HEK293 (cell line): ENCODE measurements at regions not wholly inside any gene's neighbourhood (a gene's known extent, or its start where the extent isn't known, plus 50 kb on each side); places are given as distances from the start of the nearest gene placed in this dataset.
"Not testable (repeated sequence)": the region's sequence is repeated elsewhere in the genome, so short reads cannot be mapped to it uniquely, and the experiment has no call there.

Source experiments
- CTCF ChIA-PET: fragments of 350-600 bp; formaldehyde crosslinking; extraction: SDS; loops from one replicate; lab custom pipeline; 2021; ENCODE audit warnings: antibody characterized with exemption; lab: Yijun Ruan, JAX
- POLR2A ChIA-PET: fragments of 300-600 bp; formaldehyde crosslinking; extraction: SDS; loops from one replicate; lab custom pipeline; 2020; ENCODE audit warnings: antibody characterized with exemption, inconsistent platforms; lab: Yijun Ruan, JAX
- H3K27ac ChIP-seq: fragments of 200-500 bp; sonication (Bioruptor generic); 2 replicates; pipeline ENCODE4 v1.5.1; 2014; ENCODE audit warnings: low read depth, low read length, control low read depth, inconsistent platforms; ENCODE audit errors: extremely low read depth
- H3K36me3 ChIP-seq, 2 experiments: fragments of 200-500 bp in 1 of 2; sonication (Bioruptor generic) in 1 of 2; 1 replicate in 1 of 2; 2 replicates in 1 of 2; pipeline ENCODE4 v1.5.1; 2014 to 2017; ENCODE audit warnings: inconsistent platforms in 2 of 2, low read length in 2 of 2; ENCODE audit not compliant: control insufficient read depth in 2 of 2, insufficient read depth in 1 of 2
- H3K4me1 ChIP-seq: fragments of 200-500 bp; sonication (Bioruptor generic); 2 replicates; pipeline ENCODE4 v1.5.1; 2014; ENCODE audit warnings: mild to moderate bottlenecking, low read length, inconsistent platforms; ENCODE audit not compliant: control insufficient read depth, insufficient read depth
- H3K4me3 ChIP-seq: 2 replicates; pipeline ENCODE4 v1.5.1; 2011; ENCODE audit warnings: low read depth, mild to moderate bottlenecking, control low read depth, low read length, moderate library complexity
- H3K9me3 ChIP-seq: fragments of 200-500 bp; sonication (Bioruptor generic); 2 replicates; pipeline ENCODE4 v1.5.1; 2014; ENCODE audit warnings: low read depth, low read length, inconsistent platforms; ENCODE audit not compliant: control insufficient read depth, insufficient read depth
- ATF2 ChIP-seq: fragments of 450-650 bp; formaldehyde crosslinking; IDR thresholded peaks from 2 replicates; pipeline ENCODE4 v1.5.1; 2016; ENCODE audit warnings: missing biosample characterization, missing genetic modification characterization, low read depth
- KLF16 ChIP-seq: fragments of 450-650 bp; formaldehyde crosslinking; IDR thresholded peaks from 2 replicates; pipeline ENCODE4 v1.5.1; 2017; ENCODE audit warnings: missing biosample characterization, missing genetic modification characterization
- KLF7 ChIP-seq: fragments of 450-650 bp; formaldehyde crosslinking; IDR thresholded peaks from 2 replicates; pipeline ENCODE4 v1.5.1; 2016; ENCODE audit warnings: missing biosample characterization, missing genetic modification characterization, borderline replicate concordance
- SCRT2 ChIP-seq: fragments of 450-650 bp; formaldehyde crosslinking; IDR thresholded peaks from 2 replicates; pipeline ENCODE4 v1.5.1; 2016; ENCODE audit warnings: missing biosample characterization, missing genetic modification characterization
- SP7 ChIP-seq: fragments of 450-650 bp; formaldehyde crosslinking; IDR thresholded peaks from 2 replicates; pipeline ENCODE4 v1.5.1; 2016; ENCODE audit warnings: missing biosample characterization, missing genetic modification characterization
- YY1 ChIP-seq: fragments of 450-650 bp; formaldehyde crosslinking; IDR thresholded peaks from 2 replicates; pipeline ENCODE4 v1.5.1; 2018; ENCODE audit warnings: missing biosample characterization, missing genetic modification characterization
- ZBTB10 ChIP-seq: fragments of 450-650 bp; formaldehyde crosslinking; IDR thresholded peaks from 2 replicates; pipeline ENCODE4 v1.5.1; 2016; ENCODE audit warnings: missing biosample characterization, missing genetic modification characterization
- ZFHX2 ChIP-seq: fragments of 450-650 bp; formaldehyde crosslinking; conservative IDR thresholded peaks from 2 replicates; pipeline ENCODE4 v1.5.1; 2016; ENCODE audit warnings: missing biosample characterization, missing genetic modification characterization
- ZFP37 ChIP-seq: fragments of 450-650 bp; formaldehyde crosslinking; IDR thresholded peaks from 2 replicates; pipeline ENCODE4 v1.5.1; 2016; ENCODE audit warnings: missing biosample characterization, missing genetic modification characterization
- ZNF138 ChIP-seq: fragments of 450-650 bp; formaldehyde crosslinking; IDR thresholded peaks from 2 replicates; pipeline ENCODE4 v1.5.1; 2016; ENCODE audit warnings: missing biosample characterization, missing genetic modification characterization, borderline replicate concordance
- ZNF140 ChIP-seq: fragments of 450-650 bp; formaldehyde crosslinking; IDR thresholded peaks from 2 replicates; pipeline ENCODE4 v1.5.1; 2016; ENCODE audit warnings: missing biosample characterization, missing genetic modification characterization
- ZNF174 ChIP-seq: fragments of 450-650 bp; formaldehyde crosslinking; IDR thresholded peaks from 2 replicates; pipeline ENCODE4 v1.5.0; 2017; ENCODE audit warnings: missing biosample characterization, mild to moderate bottlenecking, missing genetic modification characterization
- ZNF24 ChIP-seq: fragments of 450-650 bp; formaldehyde crosslinking; IDR thresholded peaks from 2 replicates; pipeline ENCODE4 v1.5.1; 2016; ENCODE audit warnings: missing biosample characterization, missing genetic modification characterization
- ZNF292 ChIP-seq: fragments of 450-650 bp; formaldehyde crosslinking; IDR thresholded peaks from 2 replicates; pipeline ENCODE4 v1.5.1; 2016; ENCODE audit warnings: low read depth, missing biosample characterization, missing genetic modification characterization, borderline replicate concordance
- ZNF391 ChIP-seq: fragments of 450-650 bp; formaldehyde crosslinking; IDR thresholded peaks from 2 replicates; pipeline ENCODE4 v1.5.1; 2016; ENCODE audit warnings: low read depth, missing biosample characterization, missing genetic modification characterization, borderline replicate concordance
- ZNF404 ChIP-seq: fragments of 450-650 bp; formaldehyde crosslinking; IDR thresholded peaks from 2 replicates; pipeline ENCODE4 v1.5.1; 2017; ENCODE audit warnings: missing biosample characterization, missing genetic modification characterization
- ZNF501 ChIP-seq: fragments of 450-650 bp; formaldehyde crosslinking; IDR thresholded peaks from 2 replicates; pipeline ENCODE4 v1.5.1; 2016; ENCODE audit warnings: missing biosample characterization, missing genetic modification characterization
- ZNF510 ChIP-seq: fragments of 450-650 bp; formaldehyde crosslinking; IDR thresholded peaks from 2 replicates; pipeline ENCODE4 v1.5.1; 2018; ENCODE audit warnings: mild to moderate bottlenecking, missing genetic modification characterization, missing biosample characterization; ENCODE audit not compliant: insufficient replicate concordance
- ZNF585B ChIP-seq: fragments of 450-650 bp; formaldehyde crosslinking; IDR thresholded peaks from 2 replicates; pipeline ENCODE4 v1.5.1; 2016; ENCODE audit warnings: missing biosample characterization, missing genetic modification characterization
- ZNF629 ChIP-seq: fragments of 450-650 bp; formaldehyde crosslinking; IDR thresholded peaks from 2 replicates; pipeline ENCODE4 v1.5.1; 2017; ENCODE audit warnings: missing biosample characterization, missing genetic modification characterization
- ZNF645 ChIP-seq: fragments of 450-650 bp; formaldehyde crosslinking; IDR thresholded peaks from 2 replicates; pipeline ENCODE4; 2016; ENCODE audit warnings: missing biosample characterization, missing genetic modification characterization
- ZNF692 ChIP-seq: fragments of 450-650 bp; formaldehyde crosslinking; IDR thresholded peaks from 2 replicates; pipeline ENCODE4 v1.5.1; 2016; ENCODE audit warnings: missing biosample characterization, missing genetic modification characterization
- ZNF704 ChIP-seq: fragments of 450-650 bp; formaldehyde crosslinking; IDR thresholded peaks from 2 replicates; pipeline ENCODE4 v1.5.1; 2016; ENCODE audit warnings: missing biosample characterization, missing genetic modification characterization
- ZNF707 ChIP-seq: fragments of 450-650 bp; formaldehyde crosslinking; IDR thresholded peaks from 2 replicates; pipeline ENCODE4 v1.5.1; 2016; ENCODE audit warnings: missing biosample characterization, missing genetic modification characterization
- ZSCAN18 ChIP-seq: fragments of 450-650 bp; formaldehyde crosslinking; IDR thresholded peaks from 2 replicates; pipeline ENCODE4 v1.5.1; 2016; ENCODE audit warnings: missing biosample characterization, missing genetic modification characterization

GRCh38 chr4:111360906-111361305, 738.0 kb upstream of the PITX2 start:
- no peaks in the 10 kb centered on the region for H3K9me3 ChIP-seq
- H3K4me3 ChIP-seq, result no peak overlapping the region
- ChIA-PET POLR2A (no interaction called here), CTCF (interaction anchor here (0.7 kb wide), 1 partner anchor 567 kb away, joined by 3 read pairs; no protein-coding TSS in a partner anchor)
- H3K4me1 ChIP-seq, result no peaks in the 10 kb centered on the region
- H3K36me3 ChIP-seq, result no peaks in the 10 kb centered on the region
- TF ChIP-seq ZNF629 (no peak), ZNF140 (tag by site-specific recombination) (no peak), ZNF391 (tag by site-specific recombination) (no peak), ZSCAN18 (no peak), ZNF692 (tag by site-specific recombination) (no peak), ZBTB10 (tag by site-specific recombination) (no peak), KLF16 (tag by site-specific recombination) (no peak), ZFP37 (no peak), ZNF292 (tag by site-specific recombination) (no peak), YY1 (tag by site-specific recombination) (no peak), ZNF704 (tag by site-specific recombination) (no peak)
- no peak overlapping the region for H3K27ac ChIP-seq

GRCh38 chr4:111362941-111363361, 740.1 kb upstream of the PITX2 start:
- POLR2A ChIA-PET, result no interaction called here
- no peak overlapping the region for H3K4me3 ChIP-seq
- no peaks in the 10 kb centered on the region for H3K9me3 ChIP-seq
- CTCF ChIA-PET, result interaction anchor here (0.8 kb wide), 1 partner anchor 17 kb away, joined by 4 read pairs; no protein-coding TSS in a partner anchor
- TF ChIP-seq ZNF585B, result no peak
- no peak for TF ChIP-seq ZFHX2 (tag by site-specific recombination)
- no peak for TF ChIP-seq ZNF510 (tag by site-specific recombination)
- no peak for TF ChIP-seq ZNF404 (tag by site-specific recombination)
- TF ChIP-seq ZNF24 (tag by site-specific recombination), result no peak
- no peak for TF ChIP-seq ZNF138 (tag by site-specific recombination)
- TF ChIP-seq ZNF645, result no peak
- no peak for TF ChIP-seq ZNF707 (tag by site-specific recombination)
- no peak for TF ChIP-seq ZNF174
- TF ChIP-seq KLF7 (tag by site-specific recombination), result no peak
- no peak for TF ChIP-seq SP7 (tag by site-specific recombination)
- no peak for TF ChIP-seq ZNF501 (tag by site-specific recombination)
- no peak for TF ChIP-seq ATF2
- TF ChIP-seq SCRT2 (tag by site-specific recombination), result no peak
- no peak overlapping the region for H3K27ac ChIP-seq
- H3K4me1 ChIP-seq, result no peaks in the 10 kb centered on the region
- no peaks in the 10 kb centered on the region for H3K36me3 ChIP-seq

- H3K27ac ChIP-seq, POLR2A ChIA-PET, H3K4me3 ChIP-seq, H3K36me3 ChIP-seq, H3K9me3 ChIP-seq, H3K4me1 ChIP-seq, CTCF ChIA-PET: not testable (repeated sequence)
Observed at GRCh38 chr4:111377880-111378279, 755.0 kb upstream of the PITX2 start.
